A549 (cell line): ENCODE measurements at regions not wholly inside any gene's neighbourhood (a gene's known extent, or its start where the extent isn't known, plus 50 kb on each side); places are given as distances from the start of the nearest gene placed in this dataset.

ENCODE experiments used
- ATAC-seq, 2 experiments: fragments of 200-7000 bp in 1 of 2; fragments of >200 bp in 1 of 2; cut with Nextera tagmentation in 1 of 2; cut with Tn5 transposase in 1 of 2; 3 replicates each; pipeline versions ENCODE4 v1.8.0 to v1.9.1; 2018 to 2020; ENCODE audit warnings: mild to moderate bottlenecking in 1 of 2, moderate library complexity in 1 of 2
- CTCF ChIA-PET: fragments of 300-600 bp; sonication (Branson Sonifier 250); formaldehyde crosslinking; extraction: SDS; loops from one replicate; lab custom pipeline; 2021; ENCODE audit warnings: antibody characterized with exemption, inconsistent platforms; lab: Yijun Ruan, JAX
- POLR2A ChIA-PET: fragments of 350-600 bp; formaldehyde crosslinking; extraction: SDS; loops from one replicate; lab custom pipeline; 2021; ENCODE audit warnings: antibody characterized with exemption, inconsistent platforms; lab: Yijun Ruan, JAX
- DNase-seq, 2 experiments: peaks; one replicate each; pipeline versions ENCODE4 v3.0.0 to v3.0.0-alpha.2; 2011 to 2016; ENCODE audit warnings: low read depth in 1 of 2, low spot score in 1 of 2
- FAIRE-seq: peaks from 2 replicates; lab custom pipeline; 2011; peaks lifted over from hg19 to GRCh38; lab: Jason Lieb, UNC
- H3K27ac ChIP-seq, 2 experiments: fragments of >200 bp; sonication (Bioruptor Twin); formaldehyde crosslinking; 3 replicates each; pipeline ENCODE4 v1.5.1; 2016 to 2017
- H3K4me1 ChIP-seq: fragments of >200 bp; sonication (Bioruptor Twin); formaldehyde crosslinking; 3 replicates; pipeline ENCODE4 v1.6.1; 2016
- H3K4me2 ChIP-seq: fragments of >200 bp; sonication (Bioruptor Twin); formaldehyde crosslinking; 3 replicates; pipeline ENCODE4 v1.6.1; 2016
- H3K4me3 ChIP-seq: fragments of >200 bp; sonication (Bioruptor Twin); formaldehyde crosslinking; 3 replicates; pipeline ENCODE4 v1.5.1; 2016
- H3K9me3 ChIP-seq: fragments of >200 bp; sonication (Bioruptor Twin); formaldehyde crosslinking; 3 replicates; pipeline ENCODE4 v1.6.1; 2016
- ATOH8 ChIP-seq: fragments of 250-450 bp; sonication (Bioruptor Pico); IDR thresholded peaks from 2 replicates; pipeline ENCODE4 v1.5.0; 2020; ENCODE audit warnings: low read depth, mild to moderate bottlenecking, moderate library complexity
- BCL3 ChIP-seq: fragments of >200 bp; sonication (Bioruptor Twin); formaldehyde crosslinking; IDR thresholded peaks from 3 replicates; pipeline ENCODE4 v1.6.1; 2016
- CBX2 ChIP-seq: fragments of 200-600 bp; sonication (generic); IDR thresholded peaks from 2 replicates; pipeline ENCODE4 v1.6.1; 2016; ENCODE audit warnings: low read depth, mild to moderate bottlenecking, borderline replicate concordance
- CHD2 ChIP-seq: fragments of 150-350 bp; IDR thresholded peaks from 2 replicates; pipeline ENCODE4 v1.6.1; 2014; ENCODE audit warnings: low read length; ENCODE audit not compliant: partially characterized antibody
- CHD4 ChIP-seq: fragments of 200-600 bp; sonication (generic); IDR thresholded peaks from 2 replicates; pipeline ENCODE4 v1.6.1; 2016; ENCODE audit warnings: antibody characterized with exemption, mild to moderate bottlenecking, borderline replicate concordance
- CTCF ChIP-seq: fragments of >200 bp; sonication (Bioruptor Twin); formaldehyde crosslinking; IDR thresholded peaks from 3 replicates; pipeline ENCODE4 v1.5.1; 2016
- EHF ChIP-seq: fragments of 250-450 bp; sonication (Bioruptor Pico); IDR thresholded peaks from 2 replicates; pipeline ENCODE4 v1.5.0; 2020; ENCODE audit warnings: mild to moderate bottlenecking
- FOXS1 ChIP-seq: fragments of 250-450 bp; sonication (Bioruptor Pico); IDR thresholded peaks from 2 replicates; pipeline ENCODE4 v1.5.0; 2020; ENCODE audit warnings: mild to moderate bottlenecking, moderate library complexity
- HEYL ChIP-seq: fragments of 250-450 bp; sonication (Bioruptor Pico); IDR thresholded peaks from 2 replicates; pipeline ENCODE4 v1.8.0; 2021; ENCODE audit warnings: mild to moderate bottlenecking, moderate library complexity
- HMGXB4 ChIP-seq: fragments of 250-450 bp; sonication (Bioruptor Pico); IDR thresholded peaks from 2 replicates; pipeline ENCODE4 v1.5.0; 2021; ENCODE audit warnings: mild to moderate bottlenecking, moderate library complexity, borderline replicate concordance
- HOXA7 ChIP-seq: fragments of 250-450 bp; sonication (Bioruptor Pico); IDR thresholded peaks from 2 replicates; pipeline ENCODE4 v1.5.0; 2020; ENCODE audit warnings: mild to moderate bottlenecking, moderate library complexity
- HOXB13 ChIP-seq: fragments of 250-450 bp; sonication (Bioruptor Pico); IDR thresholded peaks from 2 replicates; pipeline ENCODE4 v1.5.0; 2020; ENCODE audit warnings: low read depth, mild to moderate bottlenecking, moderate library complexity
- JUN ChIP-seq, 2 experiments: fragments of >200 bp; sonication (Bioruptor Twin); formaldehyde crosslinking; IDR thresholded peaks; 2 replicates in 1 of 2; 3 replicates in 1 of 2; pipeline ENCODE4 v1.6.1; 2016 to 2017
- KDM1A ChIP-seq: fragments of 200-600 bp; sonication (generic); IDR thresholded peaks from 2 replicates; pipeline ENCODE4 v1.6.1; 2016; ENCODE audit warnings: low read depth, mild to moderate bottlenecking
- MAZ ChIP-seq: fragments of 150-350 bp; IDR thresholded peaks from 2 replicates; pipeline ENCODE4 v1.6.1; 2014; ENCODE audit warnings: antibody characterized with exemption, low read depth, low read length, borderline replicate concordance
- NFE2L2 ChIP-seq: fragments of 150-350 bp; conservative IDR thresholded peaks from 2 replicates; pipeline ENCODE4 v1.6.1; 2014; ENCODE audit warnings: low read length
- NPAS2 ChIP-seq: fragments of 250-450 bp; sonication (Bioruptor Pico); IDR thresholded peaks from 2 replicates; pipeline ENCODE4 v1.8.0; 2022; ENCODE audit warnings: mild to moderate bottlenecking, moderate library complexity, borderline replicate concordance
- POLR2AphosphoS2 ChIP-seq: conservative IDR thresholded peaks from 2 replicates; pipeline ENCODE4 v1.6.1; 2012; ENCODE audit warnings: low read length, improper control_type of control experiment, inconsistent platforms
- RAD21 ChIP-seq, 2 experiments: fragments of >200 bp in 1 of 2; sonication (Bioruptor Twin) in 1 of 2; formaldehyde crosslinking in 1 of 2; IDR thresholded peaks in 1 of 2; conservative IDR thresholded peaks in 1 of 2; 2 replicates in 1 of 2; 3 replicates in 1 of 2; pipeline ENCODE4 v1.6.1; 2012 to 2018; ENCODE audit warnings: inconsistent platforms in 1 of 2
- RARB ChIP-seq: fragments of 250-450 bp; sonication (Bioruptor Pico); IDR thresholded peaks from 2 replicates; pipeline ENCODE4 v1.8.0; 2021; ENCODE audit warnings: mild to moderate bottlenecking, moderate library complexity
- RCOR1 ChIP-seq: fragments of 150-350 bp; IDR thresholded peaks from 2 replicates; pipeline ENCODE4 v1.6.1; 2014; ENCODE audit warnings: antibody characterized with exemption, low read length, low read depth
- REST ChIP-seq: fragments of 200-600 bp; sonication (generic); IDR thresholded peaks from 2 replicates; pipeline ENCODE4 v1.6.1; 2016; ENCODE audit warnings: antibody characterized with exemption, mild to moderate bottlenecking, moderate library complexity
- RFX5 ChIP-seq: fragments of 450-650 bp; IDR thresholded peaks from 2 replicates; pipeline ENCODE4 v1.7.1; 2014; ENCODE audit warnings: antibody characterized with exemption, mild to moderate bottlenecking, moderate library complexity
- ZC3H11A ChIP-seq: fragments of 450-650 bp; IDR thresholded peaks from 2 replicates; pipeline ENCODE4 v1.6.1; 2014; ENCODE audit warnings: antibody characterized with exemption, mild to moderate bottlenecking
- ZSCAN20 ChIP-seq: fragments of 250-450 bp; sonication (Bioruptor Pico); IDR thresholded peaks from 2 replicates; pipeline ENCODE4 v1.8.0; 2022; ENCODE audit warnings: mild to moderate bottlenecking, moderate library complexity
- WGBS: methylation state at CpG from one replicate; pipeline ENCODE4 v1.1.6; 2017; ENCODE audit errors: missing lambda C conversion rate; 5-methylcytosine and 5-hydroxymethylcytosine counted together

GRCh38 chr2:239559417-239560261 lies 158.8 kb upstream of the HDAC4 start:
- FAIRE-seq (no peak), ATAC-seq (no peak), DNase-seq (no peak)
- POLR2A ChIA-PET: no interaction called here
- WGBS: 75% methylated on average over 23 of the region's 28 CpGs
- no peak overlapping the region for H3K4me3 ChIP-seq
- no peak for TF ChIP-seq EHF (CRISPR knock-in tag)
- TF ChIP-seq RARB: no peak
- no peak for TF ChIP-seq HEYL (CRISPR knock-in tag)
- TF ChIP-seq KDM1A: no peak
- TF ChIP-seq RAD21 (conservative IDR thresholded peaks at IDR 0.05 in 1 of 2, IDR thresholded peaks at IDR 0.05 in 1 of 2): no peak
- no peak for TF ChIP-seq CBX2
- no peak for TF ChIP-seq NFE2L2
- TF ChIP-seq JUN (IDR thresholded peaks at IDR 0.05): no peak
- TF ChIP-seq POLR2AphosphoS2: no peak
- no peak for TF ChIP-seq CTCF
- TF ChIP-seq NPAS2 (CRISPR knock-in tag): no peak
- no peak for TF ChIP-seq CHD4
- no peak for TF ChIP-seq RCOR1
- no peak for TF ChIP-seq HOXB13 (CRISPR knock-in tag)
- no peak for TF ChIP-seq BCL3
- no peak for TF ChIP-seq HMGXB4 (CRISPR knock-in tag)
- no peak for TF ChIP-seq ZC3H11A
- no peak for TF ChIP-seq HOXA7 (CRISPR knock-in tag)
- TF ChIP-seq ZSCAN20 (CRISPR knock-in tag): no peak
- no peak for TF ChIP-seq ATOH8 (CRISPR knock-in tag)
- TF ChIP-seq, all 56 proteins: peak for 0
- Histone ChIP-seq H3K9me3 (no peaks in the 10 kb centered on the region), H3K4me2 (no peak overlapping the region), H3K27ac (no peak overlapping the region), H3K4me1 (no peaks in the 10 kb centered on the region)
- CTCF ChIA-PET: interaction anchor here (0.7 to 1.5 kb wide), 2 partner anchors 288 to 431 kb away, joined by 3 to 4 read pairs; no protein-coding TSS in a partner anchor

GRCh38 chr2:239558661-239559060 lies 157.8 kb upstream of the HDAC4 start:
- ATAC-seq (no peak), FAIRE-seq (no peak), DNase-seq (no peak)
- CTCF ChIA-PET: interaction anchor here (0.7 to 1.5 kb wide), 2 partner anchors 287 to 432 kb away, joined by 3 to 4 read pairs; no protein-coding TSS in a partner anchor
- Histone ChIP-seq H3K4me2 (no peak overlapping the region), H3K27ac (no peak overlapping the region), H3K9me3 (no peaks in the 10 kb centered on the region), H3K4me3 (no peak overlapping the region), H3K4me1 (no peaks in the 10 kb centered on the region)
- WGBS: 62% methylated on average over 11 of the region's 12 CpGs
- POLR2A ChIA-PET: no interaction called here
- TF ChIP-seq MAZ (no peak), RFX5 (no peak), ZC3H11A (no peak), CHD2 (no peak), CHD4 (no peak), ATOH8 (CRISPR knock-in tag) (no peak), FOXS1 (CRISPR knock-in tag) (no peak), REST (no peak), RCOR1 (no peak)
